Osteoblast (primary cell): ENCODE measurements at regions not wholly inside any gene's neighbourhood (a gene's known extent, or its start where the extent isn't known, plus 50 kb on each side); places are given as distances from the start of the nearest gene placed in this dataset.

Experiments used
- DNase-seq: peaks from one replicate; pipeline ENCODE4 v3.0.0; 2011; ENCODE audit warnings: low spot score, mixed read lengths; ENCODE audit not compliant: insufficient read length; ENCODE audit errors: missing footprints
- H2AFZ ChIP-seq: 2 replicates; pipeline ENCODE4 v1.6.0; 2011; ENCODE audit warnings: mild to moderate bottlenecking, low read length
- H3K27ac ChIP-seq: 2 replicates; pipeline ENCODE4 v1.5.1; 2011; ENCODE audit warnings: mild to moderate bottlenecking, low read depth, low read length, moderate library complexity
- H3K27me3 ChIP-seq: 2 replicates; pipeline ENCODE4 v1.6.0; 2012; ENCODE audit warnings: mild to moderate bottlenecking, control low read depth, inconsistent platforms, low read length, moderate library complexity; ENCODE audit not compliant: insufficient read depth
- H3K36me3 ChIP-seq: 2 replicates; pipeline ENCODE4 v1.5.1; 2011; ENCODE audit warnings: mild to moderate bottlenecking, low read length, control low read depth, moderate library complexity; ENCODE audit not compliant: insufficient read depth
- H3K4me1 ChIP-seq: 2 replicates; pipeline ENCODE4 v1.5.1; 2011; ENCODE audit warnings: mild to moderate bottlenecking, low read length, control low read depth, moderate library complexity; ENCODE audit not compliant: insufficient read depth
- H3K4me2 ChIP-seq: 2 replicates; pipeline ENCODE4 v1.6.0; 2011; ENCODE audit warnings: mild to moderate bottlenecking, low read length; ENCODE audit not compliant: insufficient read depth
- H3K4me3 ChIP-seq: fragments of 200-600 bp; sonication (generic); 3 replicates; pipeline ENCODE4 v1.5.1; 2012; ENCODE audit warnings: mild to moderate bottlenecking, low read length, inconsistent platforms; ENCODE audit not compliant: insufficient read depth
- H3K79me2 ChIP-seq: 2 replicates; pipeline ENCODE4 v1.6.0; 2012; ENCODE audit warnings: mild to moderate bottlenecking, low read length, control low read depth, inconsistent platforms; ENCODE audit not compliant: insufficient read depth
- H3K9me3 ChIP-seq: 2 replicates; pipeline ENCODE4 v1.5.1; 2011; ENCODE audit warnings: low read depth, low read length, control low read depth
- H4K20me1 ChIP-seq: 2 replicates; pipeline ENCODE4 v1.6.0; 2012; ENCODE audit warnings: mild to moderate bottlenecking, low read length, control low read depth; ENCODE audit not compliant: insufficient read depth
- TF ChIP-seq, protein P1 (sequence below): IDR thresholded peaks from 2 replicates; pipeline ENCODE4 v1.5.1; 2011; ENCODE audit warnings: mild to moderate bottlenecking, low read depth, low read length, moderate library complexity; ENCODE audit errors: extremely low read depth

DNA sequence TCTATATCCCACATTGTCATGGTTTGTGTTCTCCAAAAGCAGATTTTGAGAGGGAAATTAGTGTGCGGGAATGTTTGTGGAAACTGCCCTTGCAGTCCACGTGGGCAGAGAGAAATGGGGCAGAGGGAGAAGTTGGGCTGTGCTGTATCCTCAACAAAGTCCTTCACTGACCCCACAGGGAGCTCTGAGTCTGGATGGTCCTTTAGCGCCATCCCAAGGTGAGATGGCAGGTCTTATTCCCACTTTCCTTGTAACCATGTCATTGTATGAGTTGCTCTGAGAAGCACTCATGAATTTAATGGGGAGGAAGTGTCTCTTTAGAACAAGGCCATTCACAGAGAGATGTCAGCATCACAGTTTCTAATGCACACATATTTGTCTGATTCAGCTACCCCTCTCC is 127.1 kb downstream of the ANKRD18B start:
- no peak overlapping the region for H3K27ac ChIP-seq
- H3K4me2 ChIP-seq, result no peak overlapping the region
- H3K4me1 ChIP-seq, result no peaks in the 10 kb centered on the region
- peaks cover 58% of the 10 kb centered on the region for H3K27me3 ChIP-seq
- H3K4me3 ChIP-seq, result no peak overlapping the region
- no peaks in the 10 kb centered on the region for H3K79me2 ChIP-seq
- DNase-seq, result no peak
- TF ChIP-seq, protein P1, sequence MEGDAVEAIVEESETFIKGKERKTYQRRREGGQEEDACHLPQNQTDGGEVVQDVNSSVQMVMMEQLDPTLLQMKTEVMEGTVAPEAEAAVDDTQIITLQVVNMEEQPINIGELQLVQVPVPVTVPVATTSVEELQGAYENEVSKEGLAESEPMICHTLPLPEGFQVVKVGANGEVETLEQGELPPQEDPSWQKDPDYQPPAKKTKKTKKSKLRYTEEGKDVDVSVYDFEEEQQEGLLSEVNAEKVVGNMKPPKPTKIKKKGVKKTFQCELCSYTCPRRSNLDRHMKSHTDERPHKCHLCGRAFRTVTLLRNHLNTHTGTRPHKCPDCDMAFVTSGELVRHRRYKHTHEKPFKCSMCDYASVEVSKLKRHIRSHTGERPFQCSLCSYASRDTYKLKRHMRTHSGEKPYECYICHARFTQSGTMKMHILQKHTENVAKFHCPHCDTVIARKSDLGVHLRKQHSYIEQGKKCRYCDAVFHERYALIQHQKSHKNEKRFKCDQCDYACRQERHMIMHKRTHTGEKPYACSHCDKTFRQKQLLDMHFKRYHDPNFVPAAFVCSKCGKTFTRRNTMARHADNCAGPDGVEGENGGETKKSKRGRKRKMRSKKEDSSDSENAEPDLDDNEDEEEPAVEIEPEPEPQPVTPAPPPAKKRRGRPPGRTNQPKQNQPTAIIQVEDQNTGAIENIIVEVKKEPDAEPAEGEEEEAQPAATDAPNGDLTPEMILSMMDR, result no peak
- H3K36me3 ChIP-seq, result no peaks in the 10 kb centered on the region
- no peaks in the 10 kb centered on the region for H4K20me1 ChIP-seq
- no peak overlapping the region for H2AFZ ChIP-seq
- no peaks in the 10 kb centered on the region for H3K9me3 ChIP-seq

DNA sequence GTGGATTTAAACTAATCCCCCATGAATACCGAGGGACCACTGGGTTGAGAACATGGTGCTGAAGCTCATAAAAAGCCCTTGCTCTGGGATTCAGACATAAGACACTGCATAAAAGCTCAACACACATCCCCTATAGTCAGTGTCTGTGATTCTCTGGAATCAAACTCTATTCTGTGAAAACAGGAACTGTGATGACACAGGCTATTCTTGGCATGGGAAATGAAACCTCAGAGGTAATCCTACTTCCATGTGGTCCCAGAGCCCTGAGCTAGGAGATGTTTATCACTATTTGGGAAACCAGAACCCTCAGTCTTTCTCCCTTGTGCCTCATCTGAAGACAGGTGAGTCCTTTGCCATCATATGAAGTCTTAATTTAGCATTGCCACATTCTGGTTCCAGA is 135.4 kb upstream of the PRSS3 start:
- no peaks in the 10 kb centered on the region for H3K4me1 ChIP-seq
- H2AFZ ChIP-seq, result no peak overlapping the region
- H4K20me1 ChIP-seq, result no peaks in the 10 kb centered on the region
- DNase-seq, result no peak
- TF ChIP-seq, protein P1, result no peak
- no peak overlapping the region for H3K27ac ChIP-seq
- H3K4me2 ChIP-seq, result no peak overlapping the region
- no peaks in the 10 kb centered on the region for H3K9me3 ChIP-seq
- peaks cover 16% of the 10 kb centered on the region for H3K27me3 ChIP-seq
- H3K79me2 ChIP-seq, result no peaks in the 10 kb centered on the region
- no peak overlapping the region for H3K4me3 ChIP-seq
- H3K36me3 ChIP-seq, result no peaks in the 10 kb centered on the region

GRCh38 chr9:33660772-33661171 is 134.6 kb upstream of the PRSS3 start:
- Histone ChIP-seq H3K4me2 (no peak overlapping the region), H3K27ac (no peak overlapping the region), H4K20me1 (no peaks in the 10 kb centered on the region), H2AFZ (no peak overlapping the region), H3K27me3 (peaks cover 15% of the 10 kb centered on the region), H3K4me1 (no peaks in the 10 kb centered on the region), H3K36me3 (no peaks in the 10 kb centered on the region), H3K79me2 (no peaks in the 10 kb centered on the region), H3K4me3 (no peak overlapping the region), H3K9me3 (no peaks in the 10 kb centered on the region)
- TF ChIP-seq, protein P1, result no peak
- no peak for DNase-seq

DNA sequence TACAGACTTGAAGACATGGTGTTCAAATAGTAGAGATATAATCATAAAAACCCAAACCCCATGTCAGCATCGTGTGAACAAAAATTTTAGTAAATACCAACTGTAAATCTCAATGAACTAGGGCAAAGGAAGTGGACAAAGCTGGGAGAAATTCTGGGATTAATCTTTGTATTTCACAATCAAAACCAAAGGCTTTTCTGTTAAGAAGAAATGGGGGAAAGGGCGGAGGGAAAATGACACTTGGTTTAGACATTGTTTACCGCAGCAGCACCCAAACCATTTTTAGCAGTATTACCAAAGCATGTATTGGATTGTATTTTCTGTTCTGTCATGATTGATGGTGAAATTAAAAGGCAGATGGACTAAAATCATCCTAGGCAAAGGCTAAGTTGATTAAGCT is 134.2 kb upstream of the PRSS3 start:
- no peak overlapping the region for H3K4me2 ChIP-seq
- no peaks in the 10 kb centered on the region for H3K36me3 ChIP-seq
- H3K27ac ChIP-seq, result no peak overlapping the region
- TF ChIP-seq, protein P1, result no peak
- DNase-seq, result no peak
- H2AFZ ChIP-seq, result no peak overlapping the region
- H3K9me3 ChIP-seq, result no peaks in the 10 kb centered on the region
- H4K20me1 ChIP-seq, result no peaks in the 10 kb centered on the region
- no peaks in the 10 kb centered on the region for H3K4me1 ChIP-seq
- H3K27me3 ChIP-seq, result peaks cover 14% of the 10 kb centered on the region
- H3K4me3 ChIP-seq, result no peak overlapping the region
- H3K79me2 ChIP-seq, result no peaks in the 10 kb centered on the region
